GM12878 (cell line): ENCODE measurements at regions not wholly inside any gene's neighbourhood (a gene's known extent, or its start where the extent isn't known, plus 50 kb on each side); places are given as distances from the start of the nearest gene placed in this dataset.

Source experiments
- ATAC-seq: fragments of 200-7000 bp; cut with Tn5 transposase; 3 replicates; pipeline ENCODE4 v1.9.1; 2020; ENCODE audit warnings: mild to moderate bottlenecking, moderate library complexity
- BruUV-seq: library from RNA; stranded (reverse); fragments of 400-500 nt; replicated peaks from 2 replicates; lab custom pipeline; 2021; lab: Mats Ljungman, UMichigan
- CTCF ChIA-PET: fragments of 300-600 bp; sonication (Branson Sonifier 250); formaldehyde crosslinking; extraction: SDS; loops from one replicate; lab custom pipeline; 2021; ENCODE audit warnings: inconsistent platforms; lab: Yijun Ruan, JAX
- POLR2A ChIA-PET: fragments of 350-600 bp; formaldehyde crosslinking; extraction: SDS; loops from one replicate; lab custom pipeline; 2021; ENCODE audit warnings: inconsistent platforms; lab: Charles Lee
- RAD21 ChIA-PET: fragments of 300-600 bp; sonication (Branson Sonifier 250); formaldehyde crosslinking; loops from one replicate; lab custom pipeline; 2023; ENCODE audit warnings: antibody characterized with exemption; ENCODE audit not compliant: unreplicated experiment; lab: Charles Lee
- SMC1A ChIA-PET: fragments of 300-600 bp; sonication (Branson Sonifier 250); formaldehyde crosslinking; loops from one replicate; lab custom pipeline; 2023; ENCODE audit not compliant: unreplicated experiment, uncharacterized antibody; lab: Charles Lee
- DNase-seq: peaks from one replicate; pipeline ENCODE4 v3.0.0-alpha.2; 2011; ENCODE audit warnings: low read depth, low spot score
- FAIRE-seq: peaks from 3 replicates; lab custom pipeline; 2011; peaks lifted over from hg19 to GRCh38; lab: Jason Lieb, UNC
- H2AFZ ChIP-seq: 2 replicates; pipeline ENCODE4 v1.6.0; 2011; ENCODE audit warnings: low read depth, low read length, control low read depth; ENCODE audit not compliant: control insufficient read depth
- H3K27ac ChIP-seq: 2 replicates; pipeline ENCODE4 v1.5.1; 2011; ENCODE audit warnings: control low read depth; ENCODE audit not compliant: control insufficient read depth, insufficient read depth
- H3K27me3 ChIP-seq, 2 experiments: replicated peaks in 1 of 2; 2 replicates each; pipeline versions ENCODE4 v1.6.0 to v1.6.1; 2011; ENCODE audit warnings: low read length in 1 of 2; ENCODE audit not compliant: control insufficient read depth in 2 of 2, insufficient read depth in 2 of 2
- H3K36me3 ChIP-seq, 2 experiments: 2 replicates each; pipeline ENCODE4 v1.5.1; 2011; ENCODE audit warnings: low read length in 1 of 2; ENCODE audit not compliant: control insufficient read depth in 2 of 2, insufficient read depth in 2 of 2
- H3K4me1 ChIP-seq: 2 replicates; pipeline ENCODE4 v1.6.1; 2011; ENCODE audit warnings: mild to moderate bottlenecking, low read length, moderate library complexity, mixed read lengths; ENCODE audit not compliant: control insufficient read depth, insufficient read depth
- H3K4me2 ChIP-seq: 2 replicates; pipeline ENCODE4 v1.6.0; 2011; ENCODE audit warnings: control low read depth; ENCODE audit not compliant: control insufficient read depth, insufficient read depth
- H3K4me3 ChIP-seq: fragments of 200-600 bp; sonication (generic); 2 replicates; pipeline ENCODE4 v1.5.1; 2016
- H3K79me2 ChIP-seq: 2 replicates; pipeline ENCODE4 v1.6.0; 2011; ENCODE audit warnings: low read length; ENCODE audit not compliant: control insufficient read depth, insufficient read depth
- H3K9ac ChIP-seq: 2 replicates; pipeline ENCODE4 v1.8.0; 2011; ENCODE audit warnings: low read length, control low read depth, mixed read lengths; ENCODE audit not compliant: control insufficient read depth, insufficient read depth
- H3K9me3 ChIP-seq: replicated peaks from 3 replicates; pipeline ENCODE4 v1.5.1; 2011; ENCODE audit warnings: mild to moderate bottlenecking, low read length; ENCODE audit not compliant: control insufficient read depth, insufficient read depth
- H4K20me1 ChIP-seq: 2 replicates; pipeline ENCODE4 v1.6.0; 2011; ENCODE audit not compliant: control insufficient read depth, insufficient read depth
- CEBPZ ChIP-seq: fragments of 150-350 bp; IDR thresholded peaks from 2 replicates; pipeline ENCODE4 v1.6.1; 2016; ENCODE audit warnings: low read depth, low read length
- CHD1 ChIP-seq: IDR thresholded peaks from 2 replicates; pipeline ENCODE4 v1.6.1; 2012; ENCODE audit warnings: low read depth, low read length, improper control_type of control experiment
- CREM ChIP-seq: IDR thresholded peaks from 2 replicates; pipeline ENCODE4 v1.6.1; 2014; ENCODE audit warnings: antibody characterized with exemption, low read depth
- DPF2 ChIP-seq: fragments of 450-650 bp; IDR thresholded peaks from 2 replicates; pipeline ENCODE4 v1.6.1; 2017; ENCODE audit warnings: mild to moderate bottlenecking
- EZH2 ChIP-seq: IDR thresholded peaks from 2 replicates; pipeline ENCODE4 v1.6.1; 2012; ENCODE audit warnings: low read depth, mild to moderate bottlenecking, control low read depth, inconsistent platforms, low read length, borderline replicate concordance; ENCODE audit not compliant: control insufficient read depth
- SKIL ChIP-seq: fragments of 450-650 bp; IDR thresholded peaks from 2 replicates; pipeline ENCODE4 v1.6.1; 2017; ENCODE audit warnings: mild to moderate bottlenecking, low read depth, inconsistent platforms; ENCODE audit not compliant: poor library complexity, severe bottlenecking
- ZBTB40 ChIP-seq: fragments of 450-650 bp; IDR thresholded peaks from 2 replicates; pipeline ENCODE4 v1.6.1; 2016; ENCODE audit warnings: mild to moderate bottlenecking, moderate library complexity, borderline replicate concordance
- ZNF207 ChIP-seq: fragments of 450-650 bp; IDR thresholded peaks from 2 replicates; pipeline ENCODE4 v1.6.1; 2014; ENCODE audit warnings: antibody characterized with exemption, mild to moderate bottlenecking, borderline replicate concordance
- ZNF24 ChIP-seq: fragments of 450-650 bp; IDR thresholded peaks from 2 replicates; pipeline ENCODE4 v1.6.1; 2017; ENCODE audit warnings: antibody characterized with exemption, mild to moderate bottlenecking
- ZSCAN29 ChIP-seq: fragments of 450-650 bp; IDR thresholded peaks from 2 replicates; pipeline ENCODE4 v1.6.1; 2017; ENCODE audit warnings: mild to moderate bottlenecking, moderate library complexity
- WGBS: methylation state at CpG from one replicate; pipeline ENCODE4 v1.1.6; 2016; ENCODE audit warnings: low lambda C conversion rate; ENCODE audit not compliant: insufficient replicate concordance, insufficient coverage; ENCODE audit errors: missing lambda C conversion rate; 5-methylcytosine and 5-hydroxymethylcytosine counted together
- in situ Hi-C: fragments of 300-500 bp; cut with MboI; formaldehyde crosslinking; loops from 9 replicates; pipeline ENCODE4 v1.14.3; 2018; ENCODE audit warnings: mixed read lengths
- intact Hi-C: fragments of 100-400 bp; cut with micrococcal nuclease; formaldehyde crosslinking; loops from one replicate; pipeline ENCODE4 v1.14.2; 2022; ENCODE audit not compliant: unreplicated experiment

- no peak for TF ChIP-seq ZBTB40
Measured at GRCh38 chr11:55501014-55501413, 53.3 kb upstream of the OR4C15 start (continued).

GRCh38 chr11:55503449-55503848, 50.8 kb upstream of the OR4C15 start:
- CTCF ChIA-PET: no interaction called here
- RAD21 ChIA-PET: no interaction called here
- Histone ChIP-seq H2AFZ (no peak overlapping the region), H3K9ac (no peak overlapping the region), H3K4me2 (no peak overlapping the region), H3K36me3 (no peaks in the 10 kb centered on the region), H3K79me2 (no peaks in the 10 kb centered on the region), H3K27ac (no peak overlapping the region), H3K9me3 (no peaks in the 10 kb centered on the region; the same call in 2 of the 3 replicates), H3K4me3 (no peak overlapping the region), H4K20me1 (no peaks in the 10 kb centered on the region), H3K27me3 (no peaks in the 10 kb centered on the region), H3K4me1 (no peaks in the 10 kb centered on the region)
- in situ Hi-C loops (no loop called here), intact Hi-C loops (no loop called here)
- FAIRE-seq (no peak), DNase-seq (no peak), ATAC-seq (no peak)
- TF ChIP-seq DPF2: no peak
- TF ChIP-seq ZNF207: no peak
- TF ChIP-seq ZSCAN29: no peak
- no peak for TF ChIP-seq CEBPZ
- TF ChIP-seq ZNF24: no peak
- TF ChIP-seq CHD1: no peak
- no peak for TF ChIP-seq CREM
- no peak for TF ChIP-seq SKIL
- no peak for TF ChIP-seq EZH2
- POLR2A ChIA-PET: no interaction called here
- SMC1A ChIA-PET: no interaction called here
- no TSS peak for BruUV-seq
- 52% methylated on average over 3 of the region's 3 CpGs for WGBS
